ENCODE measurements at regions not wholly inside any gene's neighbourhood (a gene's known extent, or its start where the extent isn't known, plus 50 kb on each side); places are given as distances from the start of the nearest gene placed in this dataset.
"Not testable (repeated sequence)": the region's sequence is repeated elsewhere in the genome, so short reads cannot be mapped to it uniquely, and the experiment has no call there.

GRCh38 chr2:102909240-102909639 is 147.4 kb downstream of the TMEM182 start:
- TF ChIP-seq, protein P1, sequence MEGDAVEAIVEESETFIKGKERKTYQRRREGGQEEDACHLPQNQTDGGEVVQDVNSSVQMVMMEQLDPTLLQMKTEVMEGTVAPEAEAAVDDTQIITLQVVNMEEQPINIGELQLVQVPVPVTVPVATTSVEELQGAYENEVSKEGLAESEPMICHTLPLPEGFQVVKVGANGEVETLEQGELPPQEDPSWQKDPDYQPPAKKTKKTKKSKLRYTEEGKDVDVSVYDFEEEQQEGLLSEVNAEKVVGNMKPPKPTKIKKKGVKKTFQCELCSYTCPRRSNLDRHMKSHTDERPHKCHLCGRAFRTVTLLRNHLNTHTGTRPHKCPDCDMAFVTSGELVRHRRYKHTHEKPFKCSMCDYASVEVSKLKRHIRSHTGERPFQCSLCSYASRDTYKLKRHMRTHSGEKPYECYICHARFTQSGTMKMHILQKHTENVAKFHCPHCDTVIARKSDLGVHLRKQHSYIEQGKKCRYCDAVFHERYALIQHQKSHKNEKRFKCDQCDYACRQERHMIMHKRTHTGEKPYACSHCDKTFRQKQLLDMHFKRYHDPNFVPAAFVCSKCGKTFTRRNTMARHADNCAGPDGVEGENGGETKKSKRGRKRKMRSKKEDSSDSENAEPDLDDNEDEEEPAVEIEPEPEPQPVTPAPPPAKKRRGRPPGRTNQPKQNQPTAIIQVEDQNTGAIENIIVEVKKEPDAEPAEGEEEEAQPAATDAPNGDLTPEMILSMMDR (IDR thresholded peaks at IDR 0.05), result not testable (repeated sequence)
- not testable (repeated sequence) for TF ChIP-seq POLR2A (IDR thresholded peaks at IDR 0.05); POLR2AphosphoS5 (IDR thresholded peaks at IDR 0.05; ENCODE audit: insufficient read depth in 1 of 2, low read depth in 1 of 2)
